Erythroblast (primary cell): ENCODE measurements at regions not wholly inside any gene's neighbourhood (a gene's known extent, or its start where the extent isn't known, plus 50 kb on each side); places are given as distances from the start of the nearest gene placed in this dataset.

Experiments
- DNase-seq, 2 experiments: peaks; one replicate each; lab custom pipeline; 2025; lab: John Stamatoyannopoulos, UW
- GATA1 ChIP-seq: IDR thresholded peaks from 2 replicates; pipeline ENCODE4 v1.6.1; 2011; ENCODE audit warnings: low read depth, mild to moderate bottlenecking, control low read depth, low read length, moderate library complexity
- POLR2A ChIP-seq: IDR thresholded peaks from 2 replicates; pipeline ENCODE4 v1.6.1; 2011; ENCODE audit warnings: mild to moderate bottlenecking, low read length

GRCh38 chr10:83108565-83109333 is 1030.6 kb upstream of the GHITM start:
- no peak for DNase-seq
- TF ChIP-seq GATA1 (no peak), POLR2A (no peak)

DNA sequence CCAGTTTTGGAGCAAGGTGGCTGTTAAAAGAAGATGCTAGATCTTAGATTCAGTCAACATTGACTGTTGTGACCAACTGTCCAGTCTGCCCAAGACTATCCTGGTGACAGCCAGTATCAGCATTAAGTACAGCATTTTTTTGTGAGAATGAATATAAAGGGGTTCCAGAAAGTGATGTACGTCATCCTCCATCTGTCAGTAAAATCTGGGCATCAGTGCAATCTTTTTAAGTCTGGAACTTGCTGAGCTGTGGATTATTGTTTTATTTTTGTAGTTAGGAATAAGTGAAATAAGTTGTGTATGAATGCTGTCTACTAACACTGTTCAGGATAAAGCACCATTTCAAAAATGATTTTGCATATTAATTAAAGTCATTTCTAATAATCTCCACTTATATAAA is 1020.0 kb upstream of the GHITM start:
- DNase-seq: no peak
- TF ChIP-seq POLR2A (no peak), GATA1 (no peak)

DNA sequence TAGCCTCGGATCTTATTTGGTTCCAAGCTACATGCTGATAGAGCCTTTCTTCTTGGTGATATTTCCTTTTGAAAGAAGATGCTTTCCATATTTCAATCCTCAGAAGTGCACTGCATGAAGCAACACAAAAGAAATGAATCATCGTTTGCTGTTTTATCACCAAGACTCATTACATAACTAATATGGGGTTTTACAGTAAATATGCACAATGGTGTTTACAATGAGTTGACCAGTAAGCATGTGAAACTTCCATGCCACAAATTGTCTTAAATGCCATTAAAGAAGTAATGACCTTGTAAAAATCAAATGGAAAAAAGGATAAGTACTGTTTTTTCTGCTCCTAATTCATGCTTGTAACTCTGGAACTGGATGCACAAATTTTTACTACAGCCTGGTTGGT is 1017.0 kb upstream of the GHITM start:
- TF ChIP-seq POLR2A: no peak
- TF ChIP-seq GATA1: no peak
- no peak for DNase-seq

DNA sequence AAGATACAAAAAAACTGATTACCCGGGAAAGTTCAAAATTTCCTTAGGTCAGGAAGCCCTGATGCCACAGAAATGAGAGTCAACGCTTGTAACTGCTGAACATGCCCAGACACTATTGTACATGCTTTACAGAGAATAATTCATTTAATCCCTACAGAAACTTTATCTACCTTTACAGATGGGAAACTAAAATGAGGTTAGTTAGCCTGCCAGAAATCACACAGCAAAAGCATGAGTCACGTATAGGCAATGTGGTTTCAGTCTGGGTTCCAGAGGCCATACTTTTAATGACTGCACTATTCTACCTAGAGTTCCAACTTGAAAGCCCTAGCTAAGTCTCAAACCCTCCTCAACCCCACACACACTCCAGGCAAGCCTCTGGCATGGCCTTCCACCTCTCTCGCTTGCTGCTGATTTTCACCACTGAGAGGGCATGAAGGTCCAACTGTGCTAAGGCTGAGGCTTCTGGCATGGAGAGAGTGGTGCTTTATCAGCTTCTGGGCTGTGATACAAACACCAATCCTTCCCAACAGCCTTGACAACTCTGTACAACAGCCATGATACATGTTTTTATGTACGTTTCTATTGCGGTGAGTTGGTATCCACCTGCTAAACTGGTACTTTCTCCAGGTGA is 1011.2 kb upstream of the GHITM start:
- no peak for DNase-seq
- TF ChIP-seq GATA1: no peak
- no peak for TF ChIP-seq POLR2A

DNA sequence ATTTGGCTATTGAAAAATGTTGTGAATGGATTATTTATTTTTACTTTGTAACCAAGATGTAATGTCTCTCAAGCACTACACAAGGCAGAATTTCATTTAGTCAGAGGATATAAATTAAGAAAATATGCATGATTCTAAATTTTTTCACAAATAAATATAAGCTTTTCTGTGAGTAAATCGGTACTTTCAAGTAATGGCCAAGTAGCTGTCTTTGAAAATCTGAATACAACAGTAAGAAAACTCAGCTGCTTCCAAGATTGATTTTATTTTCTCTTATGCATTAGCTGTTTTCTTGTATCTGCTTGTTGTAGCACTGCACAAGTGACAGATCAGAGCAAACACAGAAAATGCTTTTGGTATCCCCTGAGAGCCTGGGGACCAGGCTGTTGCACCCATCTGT is 998.5 kb upstream of the GHITM start:
- TF ChIP-seq POLR2A (no peak), GATA1 (no peak)
- DNase-seq: no peak

- DNase-seq: no peak
- TF ChIP-seq POLR2A: no peak
- no peak for TF ChIP-seq GATA1
These were observed 997.2 kb upstream of the GHITM start for GRCh38 chr10:83142074-83142563.

- no peak for DNase-seq
- TF ChIP-seq GATA1: no peak
- TF ChIP-seq POLR2A: no peak
These were observed 994.8 kb upstream of the GHITM start for GRCh38 chr10:83144461-83144860.

GRCh38 chr10:83153714-83154113 is 985.6 kb upstream of the GHITM start:
- TF ChIP-seq GATA1 (no peak), POLR2A (no peak)
- no peak for DNase-seq

DNA sequence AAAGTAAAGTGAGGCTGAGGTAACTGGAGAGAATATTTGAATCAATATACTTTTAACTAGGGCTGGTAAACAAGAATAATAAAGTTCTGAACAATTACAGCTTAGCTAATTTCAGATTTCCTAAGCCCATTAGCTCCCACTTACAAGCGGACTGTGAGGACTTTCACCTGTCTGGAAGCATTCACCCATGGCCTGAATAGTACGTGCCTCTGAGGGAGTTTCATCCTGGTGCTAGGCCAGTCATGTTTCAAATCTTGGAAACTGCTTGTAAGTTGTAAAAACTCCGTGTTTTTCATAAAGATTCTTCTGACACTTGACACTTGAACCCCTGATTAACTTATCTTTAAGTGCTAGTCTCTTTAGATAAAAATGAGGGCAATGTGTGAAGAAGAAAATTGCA is 975.2 kb upstream of the GHITM start:
- no peak for DNase-seq

DNA sequence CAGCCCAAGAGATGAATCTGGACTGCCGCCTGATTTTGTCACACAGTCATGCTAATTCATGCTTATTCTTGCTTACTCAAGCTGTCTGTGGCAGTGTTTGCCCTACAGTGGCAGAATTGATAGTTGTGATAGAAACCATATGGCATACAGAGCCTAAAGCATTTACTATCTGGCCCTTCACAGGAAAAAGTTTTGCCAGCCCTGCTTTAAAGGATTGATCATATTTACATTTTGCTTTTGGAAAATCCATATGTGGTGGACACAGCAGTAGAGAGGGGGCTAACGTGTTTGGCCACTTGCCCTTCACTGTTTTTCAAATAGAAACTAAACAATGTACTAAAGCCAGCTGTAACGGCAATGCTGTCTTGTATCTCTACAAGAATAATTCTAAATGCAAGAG is 974.0 kb upstream of the GHITM start:
- no peak for TF ChIP-seq GATA1
- TF ChIP-seq POLR2A: no peak
- DNase-seq: no peak

More for the DNA sequence above, 975.2 kb upstream of the GHITM start:
- TF ChIP-seq GATA1 (no peak), POLR2A (no peak)

DNA sequence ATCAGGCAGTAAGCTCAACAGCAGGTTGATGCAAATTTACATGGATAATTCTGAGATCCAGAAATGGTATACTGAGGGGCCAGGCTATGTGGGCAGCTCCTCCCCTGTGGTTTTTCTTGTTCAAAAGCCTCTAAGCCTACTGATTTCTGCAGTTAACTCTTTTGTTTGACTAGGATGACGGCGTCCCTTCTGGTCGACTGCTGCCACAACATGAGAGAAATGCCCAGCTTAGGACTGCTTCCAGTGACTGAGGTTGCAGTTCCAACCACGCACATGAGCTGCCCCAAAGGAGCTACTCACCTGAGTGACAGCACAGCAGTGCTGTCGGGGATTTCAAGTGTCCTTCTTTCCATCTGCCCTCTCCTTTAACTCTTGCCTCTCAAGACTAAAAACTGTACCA is 973.0 kb upstream of the GHITM start:
- DNase-seq: no peak
- TF ChIP-seq GATA1 (no peak), POLR2A (no peak)

DNA sequence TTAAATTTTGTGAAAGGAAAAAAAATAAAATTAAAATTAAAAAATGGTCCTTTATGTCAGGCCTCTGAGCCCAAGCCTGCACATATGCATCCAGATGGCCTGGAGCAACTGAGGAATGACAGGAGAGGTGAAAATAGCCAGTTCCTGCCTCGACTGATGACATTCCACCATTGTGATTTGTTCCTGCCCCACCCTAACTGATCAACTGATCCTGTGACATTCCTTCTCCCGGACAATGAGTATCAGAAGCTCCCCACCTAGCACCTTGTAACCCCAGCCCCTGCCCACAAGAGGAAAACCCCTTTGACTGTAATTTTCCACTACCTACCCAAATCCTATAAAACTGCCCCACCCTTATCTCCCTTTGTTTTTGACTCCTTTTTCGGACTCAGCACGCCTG is 972.2 kb upstream of the GHITM start:
- no peak for DNase-seq
- TF ChIP-seq POLR2A: no peak
- no peak for TF ChIP-seq GATA1

- DNase-seq: no peak
- TF ChIP-seq GATA1 (no peak), POLR2A (no peak)
These were observed 962.4 kb upstream of the GHITM start for GRCh38 chr10:83176901-83177300.

DNA sequence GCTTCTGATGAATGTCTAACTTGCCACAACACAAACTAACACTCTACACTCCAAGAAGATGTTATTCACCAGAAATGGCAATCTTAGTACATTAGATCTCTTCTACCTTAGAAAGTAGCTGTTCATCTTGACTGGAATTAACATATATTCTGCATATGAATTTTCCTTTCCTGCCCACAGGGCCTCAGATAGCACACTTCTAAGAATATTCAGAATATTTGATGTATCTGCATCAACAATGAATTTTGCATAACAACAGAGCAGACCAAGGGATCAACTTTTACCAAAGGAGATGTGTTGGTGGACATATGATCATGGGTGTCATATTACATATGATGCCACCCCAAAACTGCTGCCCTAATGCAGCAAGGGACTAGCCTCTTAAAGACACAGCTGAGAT is 960.8 kb upstream of the GHITM start:
- DNase-seq: no peak
- TF ChIP-seq GATA1 (no peak), POLR2A (no peak)
